GM23248 (cell line): ENCODE measurements at regions not wholly inside any gene's neighbourhood (a gene's known extent, or its start where the extent isn't known, plus 50 kb on each side); places are given as distances from the start of the nearest gene placed in this dataset.

ENCODE experiments used
- EZH2 ChIP-seq: fragments of 200-600 bp; sonication (generic); IDR thresholded peaks from 2 replicates; pipeline ENCODE4 v1.6.1; 2018; ENCODE audit warnings: antibody characterized with exemption, mild to moderate bottlenecking; ENCODE audit not compliant: insufficient read depth, poor library complexity, severe bottlenecking
- EZH2phosphoT487 ChIP-seq: fragments of 200-600 bp; sonication (generic); IDR thresholded peaks from 2 replicates; pipeline ENCODE4 v1.6.1; 2018; ENCODE audit warnings: antibody characterized with exemption, moderate library complexity, mild to moderate bottlenecking, low read depth; ENCODE audit not compliant: insufficient read depth

DNA sequence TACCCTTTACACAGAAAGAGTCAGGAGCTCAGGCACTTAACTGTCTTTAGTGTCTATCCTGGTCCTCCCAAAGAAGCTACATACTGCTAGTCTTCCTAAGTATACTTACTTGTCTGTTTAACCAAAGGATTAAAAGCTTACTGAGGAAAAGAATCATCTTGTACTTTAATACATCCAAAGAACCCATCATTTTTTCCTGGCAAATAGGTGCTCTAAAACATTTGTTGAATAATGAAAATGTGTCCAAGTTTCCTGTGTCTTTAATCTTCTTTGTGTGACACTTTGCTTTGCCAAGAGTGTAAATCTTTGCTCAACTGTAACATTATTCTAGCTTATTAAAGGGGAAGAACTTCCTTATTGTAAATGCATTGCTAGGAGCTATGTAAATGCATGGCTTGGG is 519.2 kb downstream of the OTOL1 start:
- TF ChIP-seq EZH2 = no peak
- no peak for TF ChIP-seq EZH2phosphoT487
